NCI-H82 treated with DMSO at 0.1 percent for 48 hours (cell line): ENCODE measurements at regions not wholly inside any gene's neighbourhood (a gene's known extent, or its start where the extent isn't known, plus 50 kb on each side); places are given as distances from the start of the nearest gene placed in this dataset.

Source experiments
- DNase-seq: peaks from one replicate; lab custom pipeline; 2025; ENCODE audit not compliant: unreplicated experiment; lab: John Stamatoyannopoulos, UW

- no peak for DNase-seq
These were observed 165.2 kb upstream of the ALKAL2 start for GRCh38 chr2:453132-453531.

- no peak for DNase-seq
These were observed 163.6 kb upstream of the ALKAL2 start for GRCh38 chr2:451495-451894.

GRCh38 chr2:449246-450067 is 161.6 kb upstream of the ALKAL2 start:
- no peak for DNase-seq

- DNase-seq: no peak
These were observed 160.2 kb upstream of the ALKAL2 start for GRCh38 chr2:447902-448665.

- DNase-seq: no peak
These were observed 159.2 kb upstream of the ALKAL2 start for GRCh38 chr2:446963-447530.

- DNase-seq: no peak
These were observed 158.5 kb upstream of the ALKAL2 start for GRCh38 chr2:446303-446874.

GRCh38 chr2:445896-446295 is 158.0 kb upstream of the ALKAL2 start:
- DNase-seq: no peak

GRCh38 chr2:444937-445884 is 157.3 kb upstream of the ALKAL2 start:
- no peak for DNase-seq

- no peak for DNase-seq
These were observed 155.8 kb upstream of the ALKAL2 start for GRCh38 chr2:443741-444140.

- no peak for DNase-seq
These were observed 155.3 kb upstream of the ALKAL2 start for GRCh38 chr2:443216-443615.

GRCh38 chr2:441258-442022 is 153.5 kb upstream of the ALKAL2 start:
- no peak for DNase-seq

- DNase-seq: no peak
These were observed 152.5 kb upstream of the ALKAL2 start for GRCh38 chr2:440403-440740.

- DNase-seq: no peak
These were observed 151.9 kb upstream of the ALKAL2 start for GRCh38 chr2:439556-440402.

- DNase-seq: no peak
These were observed 151.2 kb upstream of the ALKAL2 start for GRCh38 chr2:439077-439476.

- DNase-seq: peak; percentile 8
These were observed 150.0 kb upstream of the ALKAL2 start for GRCh38 chr2:437756-438393.

GRCh38 chr2:437180-437579 is 149.3 kb upstream of the ALKAL2 start:
- no peak for DNase-seq

- no peak for DNase-seq
These were observed 148.3 kb upstream of the ALKAL2 start for GRCh38 chr2:436205-436604.

- no peak for DNase-seq
These were observed 146.7 kb upstream of the ALKAL2 start for GRCh38 chr2:434625-435024.

- no peak for DNase-seq
These were observed 145.3 kb upstream of the ALKAL2 start for GRCh38 chr2:433216-433615.
